ENCODE measurements at regions not wholly inside any gene's neighbourhood (a gene's known extent, or its start where the extent isn't known, plus 50 kb on each side); places are given as distances from the start of the nearest gene placed in this dataset.

DNA sequence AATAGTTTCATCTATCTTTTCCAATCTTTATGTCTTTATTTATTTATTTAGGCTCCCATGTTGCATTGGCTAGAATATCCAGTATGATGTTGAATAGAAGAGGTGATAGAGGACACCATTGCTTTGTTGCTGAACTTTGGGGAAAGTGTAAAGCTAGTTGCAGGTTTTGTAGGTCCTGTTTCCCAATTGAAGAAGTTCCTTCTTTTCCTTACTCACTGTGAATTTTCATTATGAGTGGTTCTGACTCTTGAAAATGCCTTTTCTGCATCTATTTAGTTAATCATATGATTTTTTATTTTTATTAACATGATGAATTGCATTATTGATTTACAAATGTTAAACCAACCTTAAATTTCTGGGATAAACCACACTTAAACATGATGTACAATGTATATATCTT, 58.9 kb upstream of the NR3C1 start (continued):
- TF ChIP-seq, protein P1, sequence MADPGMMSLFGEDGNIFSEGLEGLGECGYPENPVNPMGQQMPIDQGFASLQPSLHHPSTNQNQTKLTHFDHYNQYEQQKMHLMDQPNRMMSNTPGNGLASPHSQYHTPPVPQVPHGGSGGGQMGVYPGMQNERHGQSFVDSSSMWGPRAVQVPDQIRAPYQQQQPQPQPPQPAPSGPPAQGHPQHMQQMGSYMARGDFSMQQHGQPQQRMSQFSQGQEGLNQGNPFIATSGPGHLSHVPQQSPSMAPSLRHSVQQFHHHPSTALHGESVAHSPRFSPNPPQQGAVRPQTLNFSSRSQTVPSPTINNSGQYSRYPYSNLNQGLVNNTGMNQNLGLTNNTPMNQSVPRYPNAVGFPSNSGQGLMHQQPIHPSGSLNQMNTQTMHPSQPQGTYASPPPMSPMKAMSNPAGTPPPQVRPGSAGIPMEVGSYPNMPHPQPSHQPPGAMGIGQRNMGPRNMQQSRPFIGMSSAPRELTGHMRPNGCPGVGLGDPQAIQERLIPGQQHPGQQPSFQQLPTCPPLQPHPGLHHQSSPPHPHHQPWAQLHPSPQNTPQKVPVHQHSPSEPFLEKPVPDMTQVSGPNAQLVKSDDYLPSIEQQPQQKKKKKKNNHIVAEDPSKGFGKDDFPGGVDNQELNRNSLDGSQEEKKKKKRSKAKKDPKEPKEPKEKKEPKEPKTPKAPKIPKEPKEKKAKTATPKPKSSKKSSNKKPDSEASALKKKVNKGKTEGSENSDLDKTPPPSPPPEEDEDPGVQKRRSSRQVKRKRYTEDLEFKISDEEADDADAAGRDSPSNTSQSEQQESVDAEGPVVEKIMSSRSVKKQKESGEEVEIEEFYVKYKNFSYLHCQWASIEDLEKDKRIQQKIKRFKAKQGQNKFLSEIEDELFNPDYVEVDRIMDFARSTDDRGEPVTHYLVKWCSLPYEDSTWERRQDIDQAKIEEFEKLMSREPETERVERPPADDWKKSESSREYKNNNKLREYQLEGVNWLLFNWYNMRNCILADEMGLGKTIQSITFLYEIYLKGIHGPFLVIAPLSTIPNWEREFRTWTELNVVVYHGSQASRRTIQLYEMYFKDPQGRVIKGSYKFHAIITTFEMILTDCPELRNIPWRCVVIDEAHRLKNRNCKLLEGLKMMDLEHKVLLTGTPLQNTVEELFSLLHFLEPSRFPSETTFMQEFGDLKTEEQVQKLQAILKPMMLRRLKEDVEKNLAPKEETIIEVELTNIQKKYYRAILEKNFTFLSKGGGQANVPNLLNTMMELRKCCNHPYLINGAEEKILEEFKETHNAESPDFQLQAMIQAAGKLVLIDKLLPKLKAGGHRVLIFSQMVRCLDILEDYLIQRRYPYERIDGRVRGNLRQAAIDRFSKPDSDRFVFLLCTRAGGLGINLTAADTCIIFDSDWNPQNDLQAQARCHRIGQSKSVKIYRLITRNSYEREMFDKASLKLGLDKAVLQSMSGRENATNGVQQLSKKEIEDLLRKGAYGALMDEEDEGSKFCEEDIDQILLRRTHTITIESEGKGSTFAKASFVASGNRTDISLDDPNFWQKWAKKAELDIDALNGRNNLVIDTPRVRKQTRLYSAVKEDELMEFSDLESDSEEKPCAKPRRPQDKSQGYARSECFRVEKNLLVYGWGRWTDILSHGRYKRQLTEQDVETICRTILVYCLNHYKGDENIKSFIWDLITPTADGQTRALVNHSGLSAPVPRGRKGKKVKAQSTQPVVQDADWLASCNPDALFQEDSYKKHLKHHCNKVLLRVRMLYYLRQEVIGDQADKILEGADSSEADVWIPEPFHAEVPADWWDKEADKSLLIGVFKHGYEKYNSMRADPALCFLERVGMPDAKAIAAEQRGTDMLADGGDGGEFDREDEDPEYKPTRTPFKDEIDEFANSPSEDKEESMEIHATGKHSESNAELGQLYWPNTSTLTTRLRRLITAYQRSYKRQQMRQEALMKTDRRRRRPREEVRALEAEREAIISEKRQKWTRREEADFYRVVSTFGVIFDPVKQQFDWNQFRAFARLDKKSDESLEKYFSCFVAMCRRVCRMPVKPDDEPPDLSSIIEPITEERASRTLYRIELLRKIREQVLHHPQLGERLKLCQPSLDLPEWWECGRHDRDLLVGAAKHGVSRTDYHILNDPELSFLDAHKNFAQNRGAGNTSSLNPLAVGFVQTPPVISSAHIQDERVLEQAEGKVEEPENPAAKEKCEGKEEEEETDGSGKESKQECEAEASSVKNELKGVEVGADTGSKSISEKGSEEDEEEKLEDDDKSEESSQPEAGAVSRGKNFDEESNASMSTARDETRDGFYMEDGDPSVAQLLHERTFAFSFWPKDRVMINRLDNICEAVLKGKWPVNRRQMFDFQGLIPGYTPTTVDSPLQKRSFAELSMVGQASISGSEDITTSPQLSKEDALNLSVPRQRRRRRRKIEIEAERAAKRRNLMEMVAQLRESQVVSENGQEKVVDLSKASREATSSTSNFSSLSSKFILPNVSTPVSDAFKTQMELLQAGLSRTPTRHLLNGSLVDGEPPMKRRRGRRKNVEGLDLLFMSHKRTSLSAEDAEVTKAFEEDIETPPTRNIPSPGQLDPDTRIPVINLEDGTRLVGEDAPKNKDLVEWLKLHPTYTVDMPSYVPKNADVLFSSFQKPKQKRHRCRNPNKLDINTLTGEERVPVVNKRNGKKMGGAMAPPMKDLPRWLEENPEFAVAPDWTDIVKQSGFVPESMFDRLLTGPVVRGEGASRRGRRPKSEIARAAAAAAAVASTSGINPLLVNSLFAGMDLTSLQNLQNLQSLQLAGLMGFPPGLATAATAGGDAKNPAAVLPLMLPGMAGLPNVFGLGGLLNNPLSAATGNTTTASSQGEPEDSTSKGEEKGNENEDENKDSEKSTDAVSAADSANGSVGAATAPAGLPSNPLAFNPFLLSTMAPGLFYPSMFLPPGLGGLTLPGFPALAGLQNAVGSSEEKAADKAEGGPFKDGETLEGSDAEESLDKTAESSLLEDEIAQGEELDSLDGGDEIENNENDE (IDR thresholded peaks at IDR 0.05; ENCODE audit: low read depth, low read length), result no peak
- no peak for TF ChIP-seq RNF2 (IDR thresholded peaks at IDR 0.05)
- TF ChIP-seq, protein P2, sequence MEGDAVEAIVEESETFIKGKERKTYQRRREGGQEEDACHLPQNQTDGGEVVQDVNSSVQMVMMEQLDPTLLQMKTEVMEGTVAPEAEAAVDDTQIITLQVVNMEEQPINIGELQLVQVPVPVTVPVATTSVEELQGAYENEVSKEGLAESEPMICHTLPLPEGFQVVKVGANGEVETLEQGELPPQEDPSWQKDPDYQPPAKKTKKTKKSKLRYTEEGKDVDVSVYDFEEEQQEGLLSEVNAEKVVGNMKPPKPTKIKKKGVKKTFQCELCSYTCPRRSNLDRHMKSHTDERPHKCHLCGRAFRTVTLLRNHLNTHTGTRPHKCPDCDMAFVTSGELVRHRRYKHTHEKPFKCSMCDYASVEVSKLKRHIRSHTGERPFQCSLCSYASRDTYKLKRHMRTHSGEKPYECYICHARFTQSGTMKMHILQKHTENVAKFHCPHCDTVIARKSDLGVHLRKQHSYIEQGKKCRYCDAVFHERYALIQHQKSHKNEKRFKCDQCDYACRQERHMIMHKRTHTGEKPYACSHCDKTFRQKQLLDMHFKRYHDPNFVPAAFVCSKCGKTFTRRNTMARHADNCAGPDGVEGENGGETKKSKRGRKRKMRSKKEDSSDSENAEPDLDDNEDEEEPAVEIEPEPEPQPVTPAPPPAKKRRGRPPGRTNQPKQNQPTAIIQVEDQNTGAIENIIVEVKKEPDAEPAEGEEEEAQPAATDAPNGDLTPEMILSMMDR (IDR thresholded peaks at IDR 0.05 in 2 of 3, conservative IDR thresholded peaks at IDR 0.05 in 1 of 3; ENCODE audit: insufficient read depth in 2 of 3, low read depth in 1 of 3, low read length in 3 of 3), result no peak

Measured in K562 (cell line).